HepG2 (cell line): ENCODE measurements at regions not wholly inside any gene's neighbourhood (a gene's known extent, or its start where the extent isn't known, plus 50 kb on each side); places are given as distances from the start of the nearest gene placed in this dataset.
A peak's percentile ranks its signal among the peaks of the same experiment; 100 is the strongest.

ENCODE experiments used
- ATAC-seq: fragments of 200-7000 bp; cut with Tn5 transposase; 3 replicates; pipeline ENCODE4 v1.9.1; 2020; ENCODE audit warnings: mild to moderate bottlenecking, moderate library complexity
- BruUV-seq: library from RNA; stranded (reverse); fragments of 400-500 nt; replicated peaks from 2 replicates; lab custom pipeline; 2021; lab: Mats Ljungman, UMichigan
- CTCF ChIA-PET: fragments of 300-600 bp; formaldehyde crosslinking; extraction: SDS; loops from one replicate; lab custom pipeline; 2021; ENCODE audit warnings: low total read pairs, inconsistent platforms, low intra/inter-chr PET ratio; lab: Yijun Ruan, JAX
- POLR2A ChIA-PET: fragments of 350-600 bp; sonication (Branson Sonifier 250); formaldehyde crosslinking; loops from one replicate; lab custom pipeline; 2020; ENCODE audit warnings: antibody characterized with exemption, inconsistent platforms; lab: Yijun Ruan, JAX
- DNase-seq: peaks from one replicate; pipeline ENCODE4 v3.0.0-alpha.2; 2015; ENCODE audit warnings: low spot score
- FAIRE-seq: peaks from 3 replicates; lab custom pipeline; 2011; peaks lifted over from hg19 to GRCh38; lab: Jason Lieb, UNC
- H2AFZ ChIP-seq: one replicate; pipeline ENCODE4 v1.6.1; 2011; ENCODE audit warnings: low read length, inconsistent platforms
- H3K27ac ChIP-seq: fragments of 300-600 bp; 3 replicates; pipeline ENCODE4 v1.8.0; 2011; ENCODE audit warnings: mixed run types, mild to moderate bottlenecking, mixed read lengths, low read length, inconsistent platforms; ENCODE audit not compliant: insufficient read depth; ENCODE audit errors: extremely low read length
- H3K27me3 ChIP-seq, 2 experiments: fragments of 200-600 bp in 1 of 2; 2 replicates in 1 of 2; 3 replicates in 1 of 2; pipeline versions ENCODE4 v1.6.0 to v1.8.0; 2011; ENCODE audit warnings: low read length in 2 of 2, mild to moderate bottlenecking in 2 of 2, moderate library complexity in 2 of 2, inconsistent platforms in 1 of 2; ENCODE audit not compliant: insufficient read depth in 2 of 2, control insufficient read depth in 1 of 2
- H3K36me3 ChIP-seq, 2 experiments: fragments of 200-600 bp in 1 of 2; replicated peaks in 1 of 2; 2 replicates in 1 of 2; 3 replicates in 1 of 2; pipeline versions ENCODE4 v1.5.1 to v1.8.0; 2011; ENCODE audit warnings: low read length in 2 of 2, inconsistent platforms in 1 of 2; ENCODE audit not compliant: insufficient read depth in 2 of 2, control insufficient read depth in 1 of 2
- H3K4me1 ChIP-seq: 2 replicates; pipeline ENCODE4 v1.5.1; 2012; ENCODE audit warnings: low read length, inconsistent platforms; ENCODE audit not compliant: insufficient read depth
- H3K4me2 ChIP-seq: 2 replicates; pipeline ENCODE4 v1.6.0; 2011; ENCODE audit warnings: low read depth, low read length, inconsistent platforms
- H3K4me3 ChIP-seq, 3 experiments: fragments of 200-600 bp in 1 of 3; sonication (generic), shearing (Covaris generic) in 1 of 3; replicated peaks in 1 of 3; 2 replicates each; pipeline ENCODE4 v1.5.1; 2011 to 2016; ENCODE audit warnings: low read length in 3 of 3, inconsistent platforms in 2 of 3, low read depth in 2 of 3, mild to moderate bottlenecking in 2 of 3, control low read depth in 1 of 3, mixed read lengths in 1 of 3; ENCODE audit not compliant: insufficient read depth in 1 of 3
- H3K79me2 ChIP-seq: one replicate; pipeline ENCODE4 v1.6.1; 2011; ENCODE audit warnings: low read length, inconsistent platforms; ENCODE audit not compliant: insufficient read depth
- H3K9ac ChIP-seq: 2 replicates; pipeline ENCODE4 v1.6.0; 2011; ENCODE audit warnings: mild to moderate bottlenecking, low read depth, low read length, inconsistent platforms; ENCODE audit not compliant: insufficient read depth
- H3K9me3 ChIP-seq: 2 replicates; pipeline ENCODE4 v1.5.1; 2012; ENCODE audit warnings: mild to moderate bottlenecking, low read length
- H4K20me1 ChIP-seq: 2 replicates; pipeline ENCODE4 v1.6.0; 2011; ENCODE audit warnings: inconsistent platforms, mild to moderate bottlenecking, low read length, moderate library complexity; ENCODE audit not compliant: insufficient read depth
- ARNTL ChIP-seq: sonication (generic); formaldehyde crosslinking; IDR thresholded peaks from 2 replicates; pipeline ENCODE4 v1.4.0; 2020; ENCODE audit warnings: mild to moderate bottlenecking, missing genetic modification reagents
- ATF7 ChIP-seq, 2 experiments: fragments of 450-650 bp in 1 of 2; sonication (generic) in 1 of 2; formaldehyde crosslinking in 1 of 2; IDR thresholded peaks; 2 replicates each; pipeline versions ENCODE4 v1.4.0 to v1.6.1; 2016 to 2020; ENCODE audit warnings: antibody characterized with exemption in 1 of 2, mild to moderate bottlenecking in 1 of 2, missing genetic modification reagents in 1 of 2
- CREB1 ChIP-seq, 2 experiments: fragments of 450-650 bp in 1 of 2; IDR thresholded peaks; 2 replicates each; pipeline ENCODE4 v1.6.1; 2016 to 2017; ENCODE audit warnings: control low read depth in 1 of 2, mild to moderate bottlenecking in 1 of 2, missing compliant biosample characterization in 1 of 2, missing genetic modification characterization in 1 of 2
- KMT2A ChIP-seq: sonication (generic); formaldehyde crosslinking; IDR thresholded peaks from 2 replicates; pipeline ENCODE4 v1.4.0; 2020; ENCODE audit warnings: missing genetic modification reagents
- MIER3 ChIP-seq: IDR thresholded peaks from 2 replicates; pipeline ENCODE4 v1.6.1; 2016; ENCODE audit warnings: missing compliant biosample characterization, borderline replicate concordance
- NCOA5 ChIP-seq: sonication (generic); formaldehyde crosslinking; IDR thresholded peaks from 2 replicates; pipeline ENCODE4 v1.4.0; 2020; ENCODE audit warnings: missing genetic modification reagents
- TBL1XR1 ChIP-seq: fragments of 150-350 bp; IDR thresholded peaks from 2 replicates; pipeline ENCODE4 v1.6.1; 2014; ENCODE audit warnings: borderline replicate concordance, low read length; ENCODE audit not compliant: partially characterized antibody
- ZNF367 ChIP-seq: sonication (generic); formaldehyde crosslinking; IDR thresholded peaks from 2 replicates; pipeline ENCODE4 v1.4.0; 2020; ENCODE audit warnings: missing genetic modification reagents, borderline replicate concordance
- ZNF572 ChIP-seq: sonication (generic); formaldehyde crosslinking; IDR thresholded peaks from 2 replicates; pipeline ENCODE4 v1.5.1; 2020; ENCODE audit warnings: mild to moderate bottlenecking, missing genetic modification reagents
- ZNF761 ChIP-seq: sonication (generic); formaldehyde crosslinking; conservative IDR thresholded peaks from 2 replicates; pipeline ENCODE4 v1.4.0; 2020; ENCODE audit warnings: mild to moderate bottlenecking, missing genetic modification reagents
- WGBS: methylation state at CpG from one replicate; pipeline ENCODE4 v1.1.6; 2017; ENCODE audit warnings: low lambda C conversion rate; 5-methylcytosine and 5-hydroxymethylcytosine counted together
- in situ Hi-C: cut with HindIII; loops from 2 replicates; pipeline ENCODE4 v1.10.0; 2017; ENCODE audit warnings: low pct_unique_long_range_greater_than_20kb; ENCODE audit not compliant: extremely low pct_ligation_motif_present
- intact Hi-C: fragments of 100-400 bp; cut with micrococcal nuclease; formaldehyde crosslinking; loops from one replicate; pipeline ENCODE4 v1.10.0; 2022; ENCODE audit not compliant: unreplicated experiment
- TF ChIP-seq, protein P1 (sequence below): sonication (generic); formaldehyde crosslinking; IDR thresholded peaks from 2 replicates; pipeline ENCODE4 v1.5.0; 2020; ENCODE audit warnings: mild to moderate bottlenecking, missing genetic modification reagents, borderline replicate concordance
- TF ChIP-seq, protein P2 (sequence below): sonication (generic); formaldehyde crosslinking; IDR thresholded peaks from 2 replicates; pipeline ENCODE4 v1.8.1; 2023; ENCODE audit warnings: mild to moderate bottlenecking, moderate library complexity, missing genetic modification reagents

DNA sequence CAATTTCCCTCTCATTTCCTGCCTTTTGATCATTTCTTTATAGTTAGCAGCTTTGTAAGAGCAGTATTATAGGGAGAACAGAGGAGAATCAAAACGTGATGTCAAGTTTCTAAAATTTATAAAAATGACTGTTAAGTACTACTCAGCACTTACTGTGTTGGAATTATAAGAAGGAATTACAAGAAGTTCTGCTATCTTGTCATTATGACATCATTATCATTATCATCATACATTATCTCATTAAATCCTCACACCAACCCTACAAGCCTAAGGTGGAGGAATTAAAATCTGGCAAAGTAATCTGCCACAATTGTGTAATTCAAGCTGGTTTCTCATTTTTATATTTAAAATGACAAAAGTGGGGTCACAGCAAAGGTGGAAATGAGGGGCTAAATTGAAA, 316.2 kb upstream of the CD180 start:
- CTCF ChIA-PET, result no interaction called here
- H3K9ac ChIP-seq, result no peak overlapping the region
- no peak overlapping the region for H3K4me2 ChIP-seq
- H3K4me1 ChIP-seq, result no peaks in the 10 kb centered on the region
- no peaks in the 10 kb centered on the region; a peak in 1 of 5 replicates for H3K27me3 ChIP-seq
- no peaks in the 10 kb centered on the region for H3K79me2 ChIP-seq
- H4K20me1 ChIP-seq, result no peaks in the 10 kb centered on the region
- no peaks in the 10 kb centered on the region for H3K9me3 ChIP-seq
- peak; percentile 32; the same call in 1 of the 2 replicates for TF ChIP-seq CREB1 (IDR thresholded peaks at IDR 0.05)
- no peak for TF ChIP-seq CREB1 (CRISPR knock-in tag; IDR thresholded peaks at IDR 0.05)
- TF ChIP-seq ATF7 (IDR thresholded peaks at IDR 0.05), result peak; percentile 61
- TF ChIP-seq ATF7 (CRISPR knock-in tag; IDR thresholded peaks at IDR 0.05), result no peak
- no peak for TF ChIP-seq ZNF572
- H2AFZ ChIP-seq, result no peak overlapping the region
- in situ Hi-C loops (no loop called here), intact Hi-C loops (loop anchor here (10.0 kb wide), 1 partner anchor 342 kb away; no protein-coding TSS in a partner anchor)
- no TSS peak for BruUV-seq
- no peak for DNase-seq
- no peaks in the 10 kb centered on the region for H3K36me3 ChIP-seq
- POLR2A ChIA-PET, result no interaction called here
- H3K4me3 ChIP-seq, result no peak overlapping the region
- 2% methylated on average over 1 of the region's 1 CpG for WGBS
- no peak overlapping the region for H3K27ac ChIP-seq
- no peak for FAIRE-seq
- ATAC-seq, result no peak

DNA sequence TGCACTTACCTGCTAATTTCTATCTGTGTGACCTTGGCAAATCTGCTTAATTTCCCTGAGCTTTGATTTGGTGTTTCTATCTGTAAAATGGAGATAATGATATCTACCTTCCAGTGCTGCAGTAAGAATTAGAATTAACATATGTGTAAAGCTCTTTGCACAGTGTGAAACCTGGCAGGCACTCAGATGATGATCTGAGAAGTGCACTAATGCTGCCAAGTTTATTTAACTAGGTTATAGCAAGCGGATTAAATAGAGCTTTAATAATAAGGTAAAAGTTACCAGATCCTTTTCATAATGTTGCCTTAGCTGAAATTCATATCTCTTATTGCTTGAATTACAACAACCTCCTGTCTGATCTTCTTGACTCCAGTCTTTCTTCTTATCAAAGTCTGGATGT, 315.3 kb upstream of the CD180 start:
- Histone ChIP-seq H4K20me1 (no peaks in the 10 kb centered on the region), H3K4me2 (no peak overlapping the region), H3K9ac (no peak overlapping the region), H3K27ac (no peak overlapping the region), H2AFZ (no peak overlapping the region), H3K27me3 (no peaks in the 10 kb centered on the region; a peak in 1 of 5 replicates), H3K36me3 (no peaks in the 10 kb centered on the region), H3K4me3 (no peak overlapping the region), H3K4me1 (no peaks in the 10 kb centered on the region), H3K9me3 (no peaks in the 10 kb centered on the region), H3K79me2 (no peaks in the 10 kb centered on the region)
- FAIRE-seq (no peak), DNase-seq (no peak), ATAC-seq (no peak)
- CTCF ChIA-PET, result no interaction called here
- no TSS peak for BruUV-seq
- 7% methylated on average over 1 of the region's 1 CpG for WGBS
- in situ Hi-C loops (no loop called here), intact Hi-C loops (loop anchor here (10.0 kb wide), 1 partner anchor 343 kb away; no protein-coding TSS in a partner anchor)
- POLR2A ChIA-PET, result no interaction called here
- TF ChIP-seq MIER3, result no peak
- no peak for TF ChIP-seq ARNTL (CRISPR knock-in tag)
- TF ChIP-seq ZNF761 (CRISPR knock-in tag), result no peak
- TF ChIP-seq, protein P1, sequence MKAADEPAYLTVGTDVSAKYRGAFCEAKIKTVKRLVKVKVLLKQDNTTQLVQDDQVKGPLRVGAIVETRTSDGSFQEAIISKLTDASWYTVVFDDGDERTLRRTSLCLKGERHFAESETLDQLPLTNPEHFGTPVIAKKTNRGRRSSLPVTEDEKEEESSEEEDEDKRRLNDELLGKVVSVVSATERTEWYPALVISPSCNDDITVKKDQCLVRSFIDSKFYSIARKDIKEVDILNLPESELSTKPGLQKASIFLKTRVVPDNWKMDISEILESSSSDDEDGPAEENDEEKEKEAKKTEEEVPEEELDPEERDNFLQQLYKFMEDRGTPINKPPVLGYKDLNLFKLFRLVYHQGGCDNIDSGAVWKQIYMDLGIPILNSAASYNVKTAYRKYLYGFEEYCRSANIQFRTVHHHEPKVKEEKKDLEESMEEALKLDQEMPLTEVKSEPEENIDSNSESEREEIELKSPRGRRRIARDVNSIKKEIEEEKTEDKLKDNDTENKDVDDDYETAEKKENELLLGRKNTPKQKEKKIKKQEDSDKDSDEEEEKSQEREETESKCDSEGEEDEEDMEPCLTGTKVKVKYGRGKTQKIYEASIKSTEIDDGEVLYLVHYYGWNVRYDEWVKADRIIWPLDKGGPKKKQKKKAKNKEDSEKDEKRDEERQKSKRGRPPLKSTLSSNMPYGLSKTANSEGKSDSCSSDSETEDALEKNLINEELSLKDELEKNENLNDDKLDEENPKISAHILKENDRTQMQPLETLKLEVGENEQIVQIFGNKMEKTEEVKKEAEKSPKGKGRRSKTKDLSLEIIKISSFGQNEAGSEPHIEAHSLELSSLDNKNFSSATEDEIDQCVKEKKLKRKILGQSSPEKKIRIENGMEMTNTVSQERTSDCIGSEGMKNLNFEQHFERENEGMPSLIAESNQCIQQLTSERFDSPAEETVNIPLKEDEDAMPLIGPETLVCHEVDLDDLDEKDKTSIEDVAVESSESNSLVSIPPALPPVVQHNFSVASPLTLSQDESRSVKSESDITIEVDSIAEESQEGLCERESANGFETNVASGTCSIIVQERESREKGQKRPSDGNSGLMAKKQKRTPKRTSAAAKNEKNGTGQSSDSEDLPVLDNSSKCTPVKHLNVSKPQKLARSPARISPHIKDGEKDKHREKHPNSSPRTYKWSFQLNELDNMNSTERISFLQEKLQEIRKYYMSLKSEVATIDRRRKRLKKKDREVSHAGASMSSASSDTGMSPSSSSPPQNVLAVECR (CRISPR knock-in tag), result no peak
- no peak for TF ChIP-seq ZNF367 (CRISPR knock-in tag)
- no peak for TF ChIP-seq TBL1XR1
- TF ChIP-seq KMT2A, result no peak
- TF ChIP-seq, protein P2, sequence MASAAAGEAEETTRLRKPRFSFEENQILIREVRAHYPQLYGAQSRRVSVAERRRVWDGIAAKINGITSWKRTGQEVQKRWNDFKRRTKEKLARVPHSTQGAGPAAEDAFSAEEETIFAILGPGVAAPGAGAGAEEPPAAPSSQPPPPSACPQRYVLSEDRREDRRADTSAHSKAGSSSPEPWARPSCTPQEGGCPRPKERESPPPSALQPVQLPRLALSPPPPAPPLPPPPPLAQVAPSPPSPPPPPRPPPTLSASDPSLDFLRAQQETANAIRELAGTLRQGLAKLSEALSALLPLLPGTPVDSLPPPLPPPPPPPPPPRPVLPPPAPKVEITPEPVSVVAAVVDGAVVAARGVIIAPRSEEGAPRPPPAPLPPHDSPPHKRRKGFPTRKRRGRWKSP (CRISPR knock-in tag), result no peak
- TF ChIP-seq NCOA5 (CRISPR knock-in tag), result no peak
